Adrenal gland (tissue), 5 donors: ENCODE measurements at regions not wholly inside any gene's neighbourhood (a gene's known extent, or its start where the extent isn't known, plus 50 kb on each side); places are given as distances from the start of the nearest gene placed in this dataset.

ENCODE experiments used
- CTCF ChIP-seq, 6 experiments: fragments of 450-650 bp in 4 of 6; fragments of 200-600 bp in 2 of 6; sonication (generic) in 1 of 6; IDR thresholded peaks; 1 replicate in 5 of 6; 2 replicates in 1 of 6; pipeline versions ENCODE4 v1.5.1 to v1.8.0; 2016 to 2021; ENCODE audit warnings: antibody characterized with exemption in 6 of 6, mild to moderate bottlenecking in 2 of 6, moderate library complexity in 1 of 6
- POLR2A ChIP-seq, 2 donors: fragments of 450-650 bp; IDR thresholded peaks; one replicate each; pipeline ENCODE4 v1.6.1; 2017; ENCODE audit warnings: antibody characterized with exemption in 2 of 2, mild to moderate bottlenecking in 2 of 2, moderate library complexity in 1 of 2
- donor health status: DM: no; HTN: no; CAD: no.

- TF ChIP-seq CTCF (IDR thresholded peaks at IDR 0.05) (no peak), POLR2A (IDR thresholded peaks at IDR 0.05) (no peak)
These were observed 573.2 kb upstream of the RGS18 start for GRCh38 chr1:191585095-191585494.
